Neural cell (in vitro differentiated cells): ENCODE measurements at regions not wholly inside any gene's neighbourhood (a gene's known extent, or its start where the extent isn't known, plus 50 kb on each side); places are given as distances from the start of the nearest gene placed in this dataset.

Source experiments
- H2AFZ ChIP-seq: fragments of 200-600, 300-800 bp; sonication (generic), shearing (Covaris generic); 2 replicates; pipeline ENCODE4 v1.6.0; 2014; ENCODE audit warnings: low read depth, mild to moderate bottlenecking, antibody characterized with exemption, low read length, moderate library complexity
- H3F3A ChIP-seq: fragments of 200-600 bp; shearing (Covaris generic); 2 replicates; pipeline ENCODE4 v1.6.1; 2016; ENCODE audit warnings: mild to moderate bottlenecking, moderate library complexity, mixed read lengths, antibody characterized with exemption, low read length; ENCODE audit not compliant: insufficient read depth, poor library complexity, severe bottlenecking
- H3K27ac ChIP-seq: fragments of 200-600, 300-800 bp; sonication (generic), shearing (Covaris generic); 2 replicates; pipeline ENCODE4 v1.5.1; 2014; ENCODE audit warnings: mild to moderate bottlenecking, low read length, moderate library complexity
- H3K27me3 ChIP-seq: fragments of 300-800, 200-600 bp; sonication (generic), shearing (Covaris generic); 2 replicates; pipeline ENCODE4 v1.6.0; 2014; ENCODE audit warnings: mild to moderate bottlenecking, low read depth, low read length, moderate library complexity; ENCODE audit not compliant: insufficient read depth
- H3K36me3 ChIP-seq: fragments of 300-800, 200-600 bp; sonication (generic), shearing (Covaris generic); 2 replicates; pipeline ENCODE4 v1.5.1; 2014; ENCODE audit warnings: mild to moderate bottlenecking, antibody characterized with exemption, low read length, moderate library complexity; ENCODE audit not compliant: insufficient read depth
- H3K4me2 ChIP-seq: fragments of 300-800, 200-600 bp; sonication (generic), shearing (Covaris generic); 2 replicates; pipeline ENCODE4 v1.6.0; 2014; ENCODE audit warnings: mild to moderate bottlenecking, low read length
- H3K4me3 ChIP-seq: fragments of 300-800, 200-600 bp; sonication (generic), shearing (Covaris generic); 2 replicates; pipeline ENCODE4 v1.5.1; 2014; ENCODE audit warnings: mild to moderate bottlenecking, low read length, moderate library complexity
- H3K79me2 ChIP-seq: fragments of 200-600 bp; shearing (Covaris generic); replicated peaks from 2 replicates; pipeline ENCODE4 v1.6.0; 2014; ENCODE audit warnings: mild to moderate bottlenecking, low read length, moderate library complexity; ENCODE audit not compliant: insufficient read depth
- H3K9ac ChIP-seq: fragments of 300-800, 200-600 bp; sonication (generic), shearing (Covaris generic); 2 replicates; pipeline ENCODE4 v1.6.1; 2016; ENCODE audit warnings: mild to moderate bottlenecking, low read length, mixed read lengths
- H3K9me2 ChIP-seq: fragments of 200-600 bp; shearing (Covaris generic); 2 replicates; pipeline ENCODE4 v1.6.1; 2016; ENCODE audit warnings: mild to moderate bottlenecking, low read length, mixed read lengths; ENCODE audit not compliant: insufficient read depth
- H3K9me3 ChIP-seq: fragments of 200-600, 300-800 bp; sonication (generic), shearing (Covaris generic); 2 replicates; pipeline ENCODE4 v1.6.1; 2016; ENCODE audit warnings: mild to moderate bottlenecking, mixed run types, low read length, moderate library complexity, mixed read lengths
- H4K20me1 ChIP-seq: fragments of 200-600 bp; shearing (Covaris generic); 2 replicates; pipeline ENCODE4 v1.6.1; 2016; ENCODE audit warnings: mild to moderate bottlenecking, mixed run types; ENCODE audit not compliant: insufficient read depth
- CTCF ChIP-seq: fragments of 450-650 bp; IDR thresholded peaks from 2 replicates; pipeline ENCODE4 v1.5.1; 2014; ENCODE audit warnings: antibody characterized with exemption, mild to moderate bottlenecking, moderate library complexity; ENCODE audit not compliant: poor library complexity, severe bottlenecking
- EP300 ChIP-seq: fragments of 450-650 bp; conservative IDR thresholded peaks from 2 replicates; pipeline ENCODE4 v1.6.1; 2014; ENCODE audit warnings: antibody characterized with exemption, mild to moderate bottlenecking, moderate library complexity; ENCODE audit not compliant: poor library complexity, severe bottlenecking
- EZH2 ChIP-seq: fragments of 200-600, 300-800 bp; shearing (Covaris generic), sonication (generic); IDR thresholded peaks from 2 replicates; pipeline ENCODE4 v1.6.1; 2014; ENCODE audit warnings: antibody characterized with exemption, low read length, borderline replicate concordance, mild to moderate bottlenecking; ENCODE audit not compliant: insufficient read depth, poor library complexity, severe bottlenecking
- MXI1 ChIP-seq: fragments of 450-650 bp; conservative IDR thresholded peaks from 2 replicates; pipeline ENCODE4 v1.6.1; 2014; ENCODE audit warnings: antibody characterized with exemption, mild to moderate bottlenecking; ENCODE audit not compliant: poor library complexity, severe bottlenecking
- POLR2AphosphoS5 ChIP-seq: IDR thresholded peaks from 2 replicates; pipeline ENCODE4 v1.6.1; 2012
- RAD21 ChIP-seq: fragments of 450-650 bp; conservative IDR thresholded peaks from 2 replicates; pipeline ENCODE4 v1.6.1; 2014; ENCODE audit warnings: antibody characterized with exemption, mild to moderate bottlenecking, moderate library complexity
- REST ChIP-seq: IDR thresholded peaks from 2 replicates; pipeline ENCODE4 v1.6.1; 2012; ENCODE audit warnings: borderline replicate concordance
- SMC3 ChIP-seq: fragments of 450-650 bp; conservative IDR thresholded peaks from 2 replicates; pipeline ENCODE4 v1.6.1; 2014; ENCODE audit warnings: antibody characterized with exemption, mild to moderate bottlenecking, moderate library complexity; ENCODE audit not compliant: poor library complexity
- TAF1 ChIP-seq: IDR thresholded peaks from 2 replicates; pipeline ENCODE4 v1.6.1; 2012; ENCODE audit warnings: low read depth

GRCh38 chr1:103190766-103191165 is 82.4 kb upstream of the COL11A1 start:
- Histone ChIP-seq H3K9me2 (no peaks in the 10 kb centered on the region), H4K20me1 (no peaks in the 10 kb centered on the region), H3K9ac (no peak overlapping the region), H3K4me3 (no peak overlapping the region), H2AFZ (no peak overlapping the region), H3K36me3 (no peaks in the 10 kb centered on the region), H3K79me2 (no peaks in the 10 kb centered on the region), H3K4me2 (no peak overlapping the region), H3K27me3 (no peaks in the 10 kb centered on the region), H3K27ac (no peak overlapping the region), H3K9me3 (no peaks in the 10 kb centered on the region), H3F3A (no peaks in the 10 kb centered on the region)
- TF ChIP-seq POLR2AphosphoS5 (no peak), MXI1 (no peak), TAF1 (no peak), EZH2 (no peak), SMC3 (no peak)

- no peaks in the 10 kb centered on the region for H4K20me1 ChIP-seq
- H3K9me2 ChIP-seq, result no peaks in the 10 kb centered on the region
- H3K79me2 ChIP-seq, result no peaks in the 10 kb centered on the region
- no peak overlapping the region for H3K9ac ChIP-seq
- TF ChIP-seq RAD21 (no peak), EZH2 (no peak), CTCF (no peak), REST (no peak), POLR2AphosphoS5 (no peak), SMC3 (no peak), MXI1 (no peak)
- no peaks in the 10 kb centered on the region for H3K27me3 ChIP-seq
- no peak overlapping the region for H3K4me3 ChIP-seq
- H3K27ac ChIP-seq, result no peak overlapping the region
- H3K9me3 ChIP-seq, result no peaks in the 10 kb centered on the region
- H2AFZ ChIP-seq, result no peak overlapping the region
- H3K36me3 ChIP-seq, result no peaks in the 10 kb centered on the region
- H3F3A ChIP-seq, result no peaks in the 10 kb centered on the region
- no peak overlapping the region for H3K4me2 ChIP-seq
Measured at GRCh38 chr1:103187673-103188072, 79.4 kb upstream of the COL11A1 start.

DNA sequence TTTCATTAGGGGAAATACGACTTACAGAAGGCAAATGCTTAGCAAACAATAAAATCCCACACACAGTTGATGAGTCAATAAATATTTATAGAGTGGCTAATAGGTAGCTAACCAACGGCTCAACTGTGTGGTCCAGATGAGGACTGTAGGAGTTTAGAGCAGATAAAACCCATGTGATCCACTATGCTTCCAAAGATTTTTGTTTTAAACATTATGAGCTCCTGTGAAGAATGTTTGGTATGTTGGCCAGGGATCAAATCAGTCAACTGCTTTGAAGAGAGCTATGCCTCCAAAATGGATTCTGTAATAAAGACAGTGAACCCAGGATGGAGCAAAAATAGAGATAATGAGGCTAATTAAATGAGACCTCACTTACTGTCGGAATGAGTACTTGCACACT is 72.3 kb upstream of the COL11A1 start:
- no peak overlapping the region for H3K4me2 ChIP-seq
- H2AFZ ChIP-seq, result no peak overlapping the region

More for the DNA sequence above, 72.3 kb upstream of the COL11A1 start:
- Histone ChIP-seq H3K27me3 (no peaks in the 10 kb centered on the region), H3K4me3 (no peak overlapping the region), H3K9me2 (no peaks in the 10 kb centered on the region), H3K79me2 (no peaks in the 10 kb centered on the region), H3K9ac (no peak overlapping the region), H3K36me3 (no peaks in the 10 kb centered on the region), H4K20me1 (no peaks in the 10 kb centered on the region), H3F3A (no peaks in the 10 kb centered on the region), H3K9me3 (no peaks in the 10 kb centered on the region), H3K27ac (no peak overlapping the region)
- TF ChIP-seq TAF1 (no peak), SMC3 (no peak), MXI1 (no peak), REST (no peak), RAD21 (no peak), POLR2AphosphoS5 (no peak), EZH2 (no peak), CTCF (no peak), EP300 (no peak)
